ENCODE measurements at regions not wholly inside any gene's neighbourhood (a gene's known extent, or its start where the extent isn't known, plus 50 kb on each side); places are given as distances from the start of the nearest gene placed in this dataset.
"Not testable (repeated sequence)": the region's sequence is repeated elsewhere in the genome, so short reads cannot be mapped to it uniquely, and the experiment has no call there.

DNA sequence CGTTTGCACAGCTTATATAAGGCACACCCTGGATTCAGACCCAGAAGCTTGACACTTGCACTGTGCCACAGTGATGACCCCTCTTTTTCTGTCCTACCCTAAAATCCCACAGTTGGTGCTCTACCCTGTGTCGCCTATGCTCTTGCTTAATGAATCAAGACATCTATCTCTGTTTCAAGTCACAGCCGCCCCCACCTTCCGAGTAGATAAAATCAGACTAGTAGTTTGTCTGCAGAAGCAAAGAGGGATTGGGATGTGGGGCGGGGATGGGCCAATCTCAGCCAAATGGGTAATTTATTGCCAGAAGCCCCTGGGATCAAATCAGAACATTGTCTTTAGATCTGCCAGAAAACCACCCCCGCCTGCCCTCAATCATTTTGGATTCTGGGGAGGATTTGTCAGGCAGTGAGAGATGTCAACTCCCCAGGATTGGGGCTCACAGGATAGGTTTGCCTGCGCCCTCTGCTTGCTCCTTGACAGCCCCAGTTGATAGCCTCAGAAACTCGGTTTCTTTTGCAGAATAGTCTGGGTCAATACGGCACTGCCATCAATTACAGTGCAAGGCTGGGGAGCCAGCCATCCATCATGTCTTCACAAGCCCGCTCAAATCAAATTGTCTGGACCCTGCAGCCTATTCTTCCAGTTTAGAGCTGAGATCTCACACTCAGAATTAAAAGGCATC lies 520.8 kb downstream of the GRIN2A start:
- no peak for DNase-seq

- no peak for DNase-seq
Measured at GRCh38 chr16:9663588-9663987, 518.6 kb downstream of the GRIN2A start.

- no peak for DNase-seq
Measured at GRCh38 chr16:9665851-9666271, 516.4 kb downstream of the GRIN2A start.

DNA sequence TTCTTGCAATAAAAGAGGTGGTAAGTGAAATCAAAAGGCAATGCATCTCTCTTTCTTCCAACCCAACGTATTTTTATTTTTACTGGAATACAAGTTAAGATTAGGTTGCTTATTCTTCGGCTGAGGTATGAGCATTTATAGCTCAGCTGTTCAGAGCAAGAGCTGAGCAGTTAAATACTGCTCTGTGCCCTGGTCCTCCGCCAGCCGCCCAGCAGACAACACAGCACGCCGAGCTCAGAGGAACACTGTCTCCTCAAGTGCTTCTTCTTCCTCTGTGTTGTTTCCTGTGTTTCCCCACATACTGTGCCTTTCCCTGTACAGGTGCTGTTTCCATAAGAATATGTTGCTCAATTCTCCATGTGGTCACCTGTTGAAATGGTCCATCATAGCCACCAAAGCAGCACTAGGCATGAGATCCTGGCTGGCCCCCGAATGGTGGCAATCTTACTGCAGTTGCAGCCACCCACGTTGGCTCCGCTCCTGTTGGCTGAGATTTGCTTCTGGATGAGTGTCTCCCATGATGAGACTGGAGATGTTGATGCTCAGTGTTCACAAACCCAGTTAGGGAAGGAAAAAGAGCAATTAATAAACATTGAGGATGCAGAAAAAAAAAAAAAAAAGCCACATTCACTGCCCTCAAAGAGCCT lies 515.3 kb downstream of the GRIN2A start:
- no peak for DNase-seq

DNA sequence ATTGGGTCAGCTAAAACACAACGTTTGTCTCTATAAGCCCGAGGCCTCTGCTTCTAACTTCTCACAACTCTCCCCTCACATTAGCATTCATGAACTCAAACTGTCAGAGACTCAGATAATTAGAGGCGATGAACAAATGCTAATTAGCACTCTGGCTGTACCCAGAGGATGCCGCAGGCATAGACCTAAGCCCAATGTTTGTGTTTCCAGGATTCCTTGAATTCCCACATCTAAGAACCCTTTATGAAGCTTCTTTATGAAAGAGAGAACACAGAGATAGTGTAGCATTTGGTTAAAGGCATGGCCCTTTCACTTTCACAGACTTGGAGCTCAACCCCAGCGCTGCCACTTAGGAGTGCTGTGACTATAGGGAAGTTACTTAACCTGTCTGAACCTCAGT lies 512.2 kb downstream of the GRIN2A start:
- DNase-seq, result no peak

DNA sequence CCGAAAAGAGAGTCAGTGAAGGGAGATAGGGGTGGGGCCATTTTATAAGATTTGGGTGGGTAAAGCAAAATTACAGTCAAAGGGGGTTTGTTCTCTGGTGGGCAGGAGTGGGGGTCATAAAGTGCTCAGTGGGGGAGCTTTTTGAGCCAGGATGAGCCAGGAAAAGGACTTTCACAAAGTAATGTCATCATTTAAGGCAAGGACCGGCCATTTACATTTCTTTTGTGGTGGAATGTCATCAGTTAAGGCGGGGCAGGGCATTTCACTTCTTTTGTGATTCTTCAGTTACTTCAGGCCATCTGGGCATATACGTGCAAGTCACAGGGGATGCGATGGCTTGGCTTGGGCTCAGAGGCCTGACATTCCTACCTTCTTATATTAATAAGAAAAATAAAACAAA lies 511.6 kb downstream of the GRIN2A start:
- not testable (repeated sequence) for DNase-seq

- DNase-seq, result not testable (repeated sequence)
Measured at GRCh38 chr16:9676560-9677300, 505.5 kb downstream of the GRIN2A start.

DNA sequence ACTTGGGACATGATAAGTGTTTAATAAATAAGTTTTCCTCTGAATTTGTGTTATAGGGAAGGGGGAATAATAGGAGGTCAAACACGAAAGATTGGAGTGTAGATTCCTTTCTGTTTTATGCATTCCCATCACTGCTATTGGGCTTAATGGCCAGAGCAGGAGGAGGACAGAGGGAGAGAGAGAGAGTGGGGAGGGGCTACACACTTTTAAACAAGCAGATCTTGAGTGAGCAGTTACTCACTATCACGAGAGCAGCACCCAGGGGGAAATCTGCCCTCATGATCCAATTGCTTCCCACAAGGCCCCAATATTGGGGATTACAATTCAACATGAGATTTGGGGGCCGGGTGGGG lies 505.0 kb downstream of the GRIN2A start:
- DNase-seq, result no peak

GRCh38 chr16:9679213-9679767 lies 502.9 kb downstream of the GRIN2A start:
- DNase-seq, result no peak

GRCh38 chr16:9680019-9680655 lies 502.1 kb downstream of the GRIN2A start:
- DNase-seq, result no peak

GRCh38 chr16:9680968-9681367 lies 501.3 kb downstream of the GRIN2A start:
- no peak for DNase-seq

GRCh38 chr16:9681508-9681907 lies 500.7 kb downstream of the GRIN2A start:
- DNase-seq, result no peak

GRCh38 chr16:9682320-9682719 lies 499.9 kb downstream of the GRIN2A start:
- DNase-seq, result no peak

- no peak for DNase-seq
Measured at GRCh38 chr16:9683677-9684076, 498.6 kb downstream of the GRIN2A start.

DNA sequence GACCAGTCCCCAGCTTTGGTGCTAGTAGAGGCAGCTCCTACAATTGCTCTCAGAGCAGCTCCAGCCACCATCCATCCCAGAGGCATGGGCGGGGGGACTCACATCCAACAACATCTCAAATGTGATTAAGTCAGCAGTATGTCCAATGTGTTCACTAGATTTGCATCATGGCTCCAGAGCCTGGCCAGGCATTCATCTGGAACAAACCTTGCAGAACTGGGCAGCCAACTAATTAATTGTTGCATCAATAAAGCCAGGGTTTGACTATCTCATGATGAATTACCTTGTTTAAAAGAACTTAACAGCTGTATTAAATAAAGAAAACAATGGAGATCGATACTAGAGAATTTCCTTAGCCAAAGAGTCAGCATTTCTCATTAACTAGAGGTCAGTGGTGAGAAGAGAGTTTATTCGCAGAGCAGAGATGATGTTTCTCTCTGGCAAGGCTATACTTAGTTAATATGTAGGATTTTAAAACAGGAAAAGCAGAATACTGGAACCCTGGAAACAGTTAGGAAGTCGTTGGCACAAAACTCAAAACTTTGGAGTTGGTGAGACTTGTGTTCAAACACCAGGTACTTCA lies 494.4 kb downstream of the GRIN2A start:
- no peak for DNase-seq

- DNase-seq, result no peak
Measured at GRCh38 chr16:9689597-9689996, 492.6 kb downstream of the GRIN2A start.

GRCh38 chr16:9695152-9695551 lies 487.1 kb downstream of the GRIN2A start:
- DNase-seq, result no peak
